ENCODE measurements at regions not wholly inside any gene's neighbourhood (a gene's known extent, or its start where the extent isn't known, plus 50 kb on each side); places are given as distances from the start of the nearest gene placed in this dataset.

DNA sequence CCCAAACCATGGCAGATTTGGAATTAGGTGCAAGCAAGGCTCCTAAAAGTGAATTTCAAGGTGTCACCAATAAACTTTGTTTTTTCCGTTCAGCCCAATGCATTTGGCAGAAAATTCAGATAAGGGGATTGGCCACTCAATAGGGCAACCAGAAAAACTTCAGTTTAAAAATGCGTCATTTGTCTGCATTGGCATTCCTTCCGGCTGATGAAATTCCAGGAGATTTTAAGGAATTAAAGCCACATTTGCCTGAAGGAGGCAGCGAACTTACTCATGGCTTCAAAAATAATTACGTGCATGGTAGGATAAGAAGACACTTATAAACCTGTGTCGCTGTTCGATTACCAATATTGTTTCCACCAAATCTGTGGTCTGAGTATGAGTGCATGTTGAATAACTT is 151.9 kb downstream of the SALL1 start:
- no peaks in the 10 kb centered on the region for H3K36me3 ChIP-seq
- H3K27ac ChIP-seq = no peak overlapping the region
- TF ChIP-seq POLR2A (IDR thresholded peaks at IDR 0.05) (no peak), EP300 (IDR thresholded peaks at IDR 0.05; ENCODE audit: low read depth) (no peak), POLR2AphosphoS5 (IDR thresholded peaks at IDR 0.05) (no peak)
- TF ChIP-seq, protein P1, sequence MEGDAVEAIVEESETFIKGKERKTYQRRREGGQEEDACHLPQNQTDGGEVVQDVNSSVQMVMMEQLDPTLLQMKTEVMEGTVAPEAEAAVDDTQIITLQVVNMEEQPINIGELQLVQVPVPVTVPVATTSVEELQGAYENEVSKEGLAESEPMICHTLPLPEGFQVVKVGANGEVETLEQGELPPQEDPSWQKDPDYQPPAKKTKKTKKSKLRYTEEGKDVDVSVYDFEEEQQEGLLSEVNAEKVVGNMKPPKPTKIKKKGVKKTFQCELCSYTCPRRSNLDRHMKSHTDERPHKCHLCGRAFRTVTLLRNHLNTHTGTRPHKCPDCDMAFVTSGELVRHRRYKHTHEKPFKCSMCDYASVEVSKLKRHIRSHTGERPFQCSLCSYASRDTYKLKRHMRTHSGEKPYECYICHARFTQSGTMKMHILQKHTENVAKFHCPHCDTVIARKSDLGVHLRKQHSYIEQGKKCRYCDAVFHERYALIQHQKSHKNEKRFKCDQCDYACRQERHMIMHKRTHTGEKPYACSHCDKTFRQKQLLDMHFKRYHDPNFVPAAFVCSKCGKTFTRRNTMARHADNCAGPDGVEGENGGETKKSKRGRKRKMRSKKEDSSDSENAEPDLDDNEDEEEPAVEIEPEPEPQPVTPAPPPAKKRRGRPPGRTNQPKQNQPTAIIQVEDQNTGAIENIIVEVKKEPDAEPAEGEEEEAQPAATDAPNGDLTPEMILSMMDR (IDR thresholded peaks at IDR 0.05) = no peak
- H3K27me3 ChIP-seq = no peaks in the 10 kb centered on the region
- H3K9me3 ChIP-seq = no peaks in the 10 kb centered on the region
- intact Hi-C loops (cut with DNase I; ENCODE audit: low total_unique reads) = no loop called here
- 87 to 88% methylated on average over 3 to 7 of the region's 7 CpGs for WGBS, 2 donors (ENCODE audit: low coverage in 1 of 2)
- no peak for DNase-seq
- H3K4me1 ChIP-seq = no peaks in the 10 kb centered on the region
- no peak overlapping the region for H3K4me3 ChIP-seq
- in situ Hi-C loops (cut with MboI; ENCODE audit: low pct_ligation_motif_present in 1 of 4, low pct_unique_long_range_greater_than_20kb in 1 of 4, low sequenced_read_pairs in 3 of 4) = no loop called here

- WGBS, 2 donors (ENCODE audit: low coverage in 1 of 2) = 65 to 73% methylated on average over 2 of the region's 2 CpGs
- in situ Hi-C loops (cut with MboI; ENCODE audit: low pct_ligation_motif_present in 1 of 4, low pct_unique_long_range_greater_than_20kb in 1 of 4, low sequenced_read_pairs in 3 of 4) = no loop called here
These were observed 152.7 kb downstream of the SALL1 start for GRCh38 chr16:50998411-50998810.

GRCh38 chr16:50997679-50998078 is 153.4 kb downstream of the SALL1 start:
- Histone ChIP-seq H3K9me3 (no peaks in the 10 kb centered on the region), H3K4me1 (no peaks in the 10 kb centered on the region), H3K4me3 (no peak overlapping the region), H3K36me3 (no peaks in the 10 kb centered on the region), H3K27ac (no peak overlapping the region), H3K27me3 (no peaks in the 10 kb centered on the region)
- TF ChIP-seq POLR2A (IDR thresholded peaks at IDR 0.05) = no peak
- no peak for TF ChIP-seq EP300 (IDR thresholded peaks at IDR 0.05; ENCODE audit: low read depth)
- TF ChIP-seq, protein P1 (IDR thresholded peaks at IDR 0.05) = no peak
- DNase-seq = no peak
- intact Hi-C loops (cut with DNase I; ENCODE audit: low total_unique reads) (no loop called here), in situ Hi-C loops (cut with MboI; ENCODE audit: low pct_ligation_motif_present in 1 of 4, low pct_unique_long_range_greater_than_20kb in 1 of 4, low sequenced_read_pairs in 3 of 4) (no loop called here)
- WGBS, 2 donors (ENCODE audit: low coverage in 1 of 2) = 60 to 61% methylated on average over 1 to 6 of the region's 6 CpGs

More at GRCh38 chr16:50998411-50998810, 152.7 kb downstream of the SALL1 start:
- H3K4me1 ChIP-seq = no peaks in the 10 kb centered on the region
- intact Hi-C loops (cut with DNase I; ENCODE audit: low total_unique reads) = no loop called here
- H3K27me3 ChIP-seq = no peaks in the 10 kb centered on the region
- DNase-seq = no peak
- TF ChIP-seq POLR2A (IDR thresholded peaks at IDR 0.05) (no peak), EP300 (IDR thresholded peaks at IDR 0.05; ENCODE audit: low read depth) (no peak), POLR2AphosphoS5 (IDR thresholded peaks at IDR 0.05) (no peak)
- TF ChIP-seq, protein P1 (IDR thresholded peaks at IDR 0.05) = no peak
- H3K36me3 ChIP-seq = no peaks in the 10 kb centered on the region
- no peak overlapping the region for H3K4me3 ChIP-seq
- H3K9me3 ChIP-seq = no peaks in the 10 kb centered on the region
- H3K27ac ChIP-seq = no peak overlapping the region

GRCh38 chr16:50996830-50997186 is 154.3 kb downstream of the SALL1 start:
- WGBS, 2 donors (ENCODE audit: low coverage in 1 of 2) = 27 to 33% methylated on average over 1 to 4 of the region's 4 CpGs
- Histone ChIP-seq H3K36me3 (no peaks in the 10 kb centered on the region), H3K4me1 (no peaks in the 10 kb centered on the region), H3K4me3 (no peak overlapping the region), H3K27me3 (no peaks in the 10 kb centered on the region), H3K27ac (no peak overlapping the region), H3K9me3 (no peaks in the 10 kb centered on the region)
- in situ Hi-C loops (cut with MboI; ENCODE audit: low pct_ligation_motif_present in 1 of 4, low pct_unique_long_range_greater_than_20kb in 1 of 4, low sequenced_read_pairs in 3 of 4) (no loop called here), intact Hi-C loops (cut with DNase I; ENCODE audit: low total_unique reads) (no loop called here)
- TF ChIP-seq EP300 (IDR thresholded peaks at IDR 0.05; ENCODE audit: low read depth) (no peak), POLR2AphosphoS5 (IDR thresholded peaks at IDR 0.05) (no peak), POLR2A (IDR thresholded peaks at IDR 0.05) (no peak)
- TF ChIP-seq, protein P1 (IDR thresholded peaks at IDR 0.05) = no peak
- DNase-seq = no peak
